Neuron (in vitro differentiated cells): ENCODE measurements at regions not wholly inside any gene's neighbourhood (a gene's known extent, or its start where the extent isn't known, plus 50 kb on each side); places are given as distances from the start of the nearest gene placed in this dataset.

ENCODE experiments used
- H2AFZ ChIP-seq: one replicate; pipeline ENCODE4 v1.6.1; 2013; ENCODE audit warnings: low read depth, mild to moderate bottlenecking, inconsistent platforms, low read length, moderate library complexity
- H3K27me3 ChIP-seq: one replicate; pipeline ENCODE4 v1.6.1; 2013; ENCODE audit warnings: low read length; ENCODE audit not compliant: insufficient read depth
- H3K36me3 ChIP-seq: one replicate; pipeline ENCODE4 v1.6.1; 2013; ENCODE audit warnings: low read length; ENCODE audit not compliant: insufficient read depth
- H3K4me1 ChIP-seq: one replicate; pipeline ENCODE4 v1.6.1; 2013; ENCODE audit warnings: low read length; ENCODE audit not compliant: insufficient read depth
- H3K4me3 ChIP-seq: 2 replicates; pipeline ENCODE4 v1.5.1; 2013; ENCODE audit warnings: mild to moderate bottlenecking, low read length, moderate library complexity
- H3K9me3 ChIP-seq: one replicate; pipeline ENCODE4 v1.6.1; 2013; ENCODE audit warnings: low read length

DNA sequence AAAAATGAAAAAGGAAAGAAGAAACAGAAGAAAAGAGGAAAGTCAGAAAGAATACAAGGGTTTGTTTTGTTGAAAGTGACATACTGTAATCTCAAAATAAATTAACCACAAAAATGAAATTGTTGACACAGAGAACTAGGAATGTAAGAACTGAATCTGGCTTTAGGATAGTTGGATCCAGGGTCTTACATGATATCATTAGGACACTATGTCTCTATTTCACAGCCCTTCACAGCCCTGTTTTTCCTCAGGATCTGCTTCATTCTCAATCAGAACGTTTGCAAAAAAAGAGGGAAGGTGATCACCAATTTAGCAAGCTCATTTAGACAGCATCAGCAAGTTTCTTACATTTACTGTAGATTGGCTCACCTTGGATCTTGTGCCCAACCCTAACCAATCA lies 188.5 kb upstream of the NREP start:
- Histone ChIP-seq H2AFZ (no peak overlapping the region), H3K4me1 (peaks cover 6% of the 10 kb centered on the region), H3K4me3 (no peak overlapping the region), H3K9me3 (no peaks in the 10 kb centered on the region), H3K36me3 (no peaks in the 10 kb centered on the region), H3K27me3 (no peaks in the 10 kb centered on the region)

DNA sequence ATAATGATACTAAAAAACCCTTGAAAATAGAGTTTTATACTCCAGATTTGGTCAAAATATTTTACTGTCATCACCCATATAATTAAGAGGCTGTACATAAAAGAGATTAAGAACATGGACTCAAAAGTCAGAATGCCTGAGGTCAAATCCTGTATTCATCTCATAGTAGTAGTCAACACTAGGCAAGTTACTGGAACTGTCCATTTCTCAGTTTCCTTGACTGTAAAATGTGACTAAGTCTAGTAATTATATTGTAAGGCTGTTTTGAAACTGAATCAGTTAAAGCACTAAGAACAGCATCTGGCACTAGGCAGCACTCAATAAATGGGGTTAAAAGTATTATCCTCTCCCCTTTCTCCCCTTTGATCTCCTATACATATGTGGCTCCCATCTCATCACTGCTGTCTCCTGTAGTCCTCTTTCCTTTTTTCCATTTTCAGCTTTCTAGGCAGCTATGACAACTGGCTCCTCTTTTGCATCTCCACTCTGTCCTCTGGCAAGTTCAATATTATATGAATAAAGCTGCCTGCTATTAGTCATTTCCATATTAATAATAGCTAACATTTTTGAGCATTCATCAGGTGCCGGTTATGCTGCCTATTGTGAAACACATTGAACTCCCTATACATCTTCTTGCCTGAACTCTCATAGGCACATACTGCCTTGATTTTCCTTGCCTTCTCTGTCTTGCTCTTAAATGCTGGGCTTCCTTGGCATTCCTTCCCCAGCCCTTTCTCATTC lies 185.8 kb upstream of the NREP start:
- no peaks in the 10 kb centered on the region for H3K27me3 ChIP-seq
- no peaks in the 10 kb centered on the region for H3K9me3 ChIP-seq
- no peak overlapping the region for H2AFZ ChIP-seq
- H3K4me1 ChIP-seq, result peaks cover 6% of the 10 kb centered on the region
- no peaks in the 10 kb centered on the region for H3K36me3 ChIP-seq
- H3K4me3 ChIP-seq, result no peak overlapping the region

DNA sequence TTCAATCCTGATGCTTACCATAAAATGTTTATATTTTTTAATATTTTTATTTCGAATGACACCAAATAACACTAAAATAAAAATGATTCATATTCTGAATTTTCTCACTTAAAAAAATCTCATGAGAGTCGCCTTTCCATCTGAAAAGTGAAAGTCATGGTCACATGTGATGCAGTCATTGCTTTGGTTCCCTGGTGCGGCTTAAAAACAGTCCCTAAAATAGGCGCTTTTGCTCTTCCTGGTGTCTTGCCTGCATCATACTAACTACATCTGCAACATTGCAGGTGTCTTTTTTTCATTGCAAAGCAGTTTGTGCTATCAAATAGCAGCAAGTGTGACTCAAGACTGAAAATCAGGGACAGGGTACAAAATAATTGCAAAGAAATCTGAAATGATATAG lies 185.2 kb upstream of the NREP start:
- Histone ChIP-seq H3K9me3 (no peaks in the 10 kb centered on the region), H3K36me3 (no peaks in the 10 kb centered on the region), H3K27me3 (no peaks in the 10 kb centered on the region), H3K4me3 (no peak overlapping the region), H2AFZ (no peak overlapping the region), H3K4me1 (peaks cover 6% of the 10 kb centered on the region)

DNA sequence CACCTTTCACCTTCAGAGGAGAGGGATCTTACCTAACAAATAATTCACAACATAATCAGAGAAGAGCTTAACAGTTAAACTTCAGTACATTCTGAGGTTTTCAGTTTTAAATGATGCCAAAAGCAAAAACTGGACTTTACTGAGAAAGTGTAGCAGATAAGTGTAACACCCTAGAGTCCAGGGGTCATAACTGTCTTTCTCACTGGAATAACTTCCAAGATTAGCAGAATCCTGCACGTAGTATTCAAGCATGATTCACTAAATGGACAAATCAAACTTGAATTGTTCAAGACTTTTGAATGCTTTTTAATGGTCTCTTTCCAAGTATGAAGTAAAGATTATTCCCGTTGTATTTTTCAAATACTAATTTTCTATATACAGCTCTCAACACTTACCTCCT lies 180.1 kb upstream of the NREP start:
- Histone ChIP-seq H2AFZ (no peak overlapping the region), H3K4me1 (no peaks in the 10 kb centered on the region), H3K27me3 (no peaks in the 10 kb centered on the region), H3K4me3 (no peak overlapping the region), H3K36me3 (no peaks in the 10 kb centered on the region), H3K9me3 (no peaks in the 10 kb centered on the region)

DNA sequence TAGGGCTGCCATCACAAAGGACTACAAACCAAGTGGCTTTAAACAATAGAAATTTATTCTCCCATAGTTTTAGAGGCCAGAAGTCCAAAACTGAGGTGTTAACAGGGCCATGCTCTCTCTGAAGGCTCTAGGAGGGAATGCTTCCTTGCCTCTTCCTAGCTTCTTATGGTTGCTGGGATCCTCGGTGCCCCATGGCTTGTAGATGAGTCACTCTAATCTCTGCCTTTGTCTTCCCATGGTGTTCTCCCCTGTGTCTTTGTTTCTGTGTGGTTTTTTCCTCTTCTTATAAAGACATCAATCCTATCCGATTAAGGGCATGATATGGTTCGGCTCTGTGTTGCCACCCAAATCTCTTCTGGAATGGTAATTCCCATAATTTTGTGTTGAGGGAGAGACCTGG lies 178.8 kb upstream of the NREP start:
- no peaks in the 10 kb centered on the region for H3K36me3 ChIP-seq
- H3K9me3 ChIP-seq, result no peaks in the 10 kb centered on the region
- H3K27me3 ChIP-seq, result no peaks in the 10 kb centered on the region
- H2AFZ ChIP-seq, result no peak overlapping the region
- no peak overlapping the region for H3K4me3 ChIP-seq
- no peaks in the 10 kb centered on the region for H3K4me1 ChIP-seq

DNA sequence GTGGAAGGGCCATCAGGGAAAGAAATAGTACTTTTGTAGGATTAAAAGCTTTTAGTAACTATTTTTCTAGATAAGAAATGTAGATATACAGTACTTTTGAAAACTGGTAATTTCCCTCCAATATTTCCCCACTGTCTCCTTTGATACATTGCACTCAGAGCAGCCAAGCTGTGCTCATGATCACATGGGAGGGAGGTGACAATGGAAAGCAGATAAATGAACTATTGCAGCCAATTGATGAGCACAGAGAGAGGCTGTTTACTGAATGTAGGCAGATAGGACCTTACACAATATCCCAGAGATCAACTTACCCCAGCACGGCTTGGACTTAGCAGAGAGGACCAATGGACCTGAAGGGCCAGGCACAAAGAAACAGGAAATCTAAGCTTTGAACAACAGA lies 178.0 kb upstream of the NREP start:
- H2AFZ ChIP-seq, result no peak overlapping the region
- H3K4me3 ChIP-seq, result no peak overlapping the region
- H3K36me3 ChIP-seq, result no peaks in the 10 kb centered on the region
- no peaks in the 10 kb centered on the region for H3K27me3 ChIP-seq
- H3K9me3 ChIP-seq, result no peaks in the 10 kb centered on the region
- no peaks in the 10 kb centered on the region for H3K4me1 ChIP-seq

DNA sequence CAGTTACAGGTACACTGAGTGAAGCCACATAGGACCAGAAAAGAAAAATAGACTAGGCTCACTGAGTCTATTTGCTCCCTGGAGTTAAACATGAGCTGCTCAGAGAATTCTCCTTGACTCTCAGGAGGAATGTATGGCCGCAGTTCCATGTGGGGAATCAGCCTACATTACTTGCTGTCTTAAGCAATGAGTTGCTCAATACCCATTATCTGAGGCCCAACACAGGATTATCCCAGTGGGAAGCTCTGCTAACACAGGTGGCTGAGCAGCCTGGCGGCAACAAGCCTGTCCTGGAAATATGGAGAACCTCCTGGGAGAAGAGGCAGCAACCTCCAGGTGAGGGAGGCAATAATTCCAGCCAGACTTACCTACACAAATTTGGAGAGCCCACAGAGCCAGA lies 177.5 kb upstream of the NREP start:
- Histone ChIP-seq H3K36me3 (no peaks in the 10 kb centered on the region), H2AFZ (no peak overlapping the region), H3K27me3 (no peaks in the 10 kb centered on the region), H3K9me3 (no peaks in the 10 kb centered on the region), H3K4me3 (no peak overlapping the region), H3K4me1 (no peaks in the 10 kb centered on the region)

DNA sequence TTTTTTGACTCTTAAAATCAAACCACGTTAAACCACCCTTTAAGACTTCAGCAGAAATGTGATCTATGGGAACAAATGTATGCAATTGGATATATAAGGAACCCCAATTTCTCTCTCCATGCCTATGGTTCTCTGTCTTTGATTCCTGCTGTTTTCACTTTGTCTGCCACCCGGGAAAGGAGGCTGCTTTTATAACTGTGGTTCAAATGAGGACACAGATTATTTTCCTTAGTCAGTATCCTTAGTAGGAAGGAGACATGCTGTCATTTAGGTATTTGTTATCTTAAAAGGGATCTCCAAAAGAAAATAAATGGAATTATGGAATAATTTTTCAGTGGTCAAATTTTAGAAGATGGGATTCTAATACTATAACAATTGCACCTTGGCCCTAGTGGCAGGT lies 176.1 kb upstream of the NREP start:
- Histone ChIP-seq H3K9me3 (no peaks in the 10 kb centered on the region), H3K4me1 (no peaks in the 10 kb centered on the region)

DNA sequence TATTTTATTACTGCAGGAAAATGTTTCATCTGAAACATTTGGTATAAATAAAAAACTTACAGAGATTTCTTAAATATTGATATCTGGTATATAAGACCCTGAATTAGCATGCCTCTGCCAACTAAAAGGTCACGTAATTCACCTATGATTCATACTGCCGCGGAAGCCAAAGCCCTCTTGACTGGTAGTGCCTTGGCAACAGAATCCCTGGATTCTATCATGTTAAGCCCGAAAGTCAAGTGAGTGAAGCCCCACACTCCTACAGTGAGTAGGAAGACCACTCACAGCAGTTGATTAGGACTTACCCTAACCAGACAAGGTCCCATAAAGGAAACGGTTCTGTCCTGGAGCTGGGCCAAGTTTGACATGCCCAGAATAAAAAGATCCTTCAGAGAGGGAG lies 175.6 kb upstream of the NREP start:
- no peaks in the 10 kb centered on the region for H3K27me3 ChIP-seq
- no peaks in the 10 kb centered on the region for H3K4me1 ChIP-seq
- H3K4me3 ChIP-seq, result no peak overlapping the region
- H3K36me3 ChIP-seq, result no peaks in the 10 kb centered on the region
- no peak overlapping the region for H2AFZ ChIP-seq
- no peaks in the 10 kb centered on the region for H3K9me3 ChIP-seq

More for the DNA sequence above, 176.1 kb upstream of the NREP start:
- Histone ChIP-seq H2AFZ (no peak overlapping the region), H3K27me3 (no peaks in the 10 kb centered on the region), H3K4me3 (no peak overlapping the region), H3K36me3 (no peaks in the 10 kb centered on the region)

DNA sequence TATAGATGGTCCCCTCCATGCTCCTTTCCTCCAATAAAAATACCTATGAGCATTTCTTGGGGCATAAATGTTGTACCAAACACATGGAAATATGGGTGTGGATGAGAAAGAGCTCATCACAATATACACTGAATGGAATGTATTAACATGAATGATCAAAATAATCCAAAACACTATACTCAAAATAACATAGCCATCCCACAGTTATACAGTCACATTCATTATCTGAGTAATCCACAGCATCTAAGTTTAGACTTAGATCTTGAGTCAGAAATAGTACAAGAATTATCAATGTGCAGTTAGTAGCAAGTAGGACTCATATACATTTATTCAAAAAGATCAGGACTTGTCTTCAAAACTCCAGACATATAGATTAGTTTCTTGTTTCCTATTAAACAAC lies 175.2 kb upstream of the NREP start:
- no peaks in the 10 kb centered on the region for H3K36me3 ChIP-seq
- H3K4me1 ChIP-seq, result no peaks in the 10 kb centered on the region
- H3K27me3 ChIP-seq, result no peaks in the 10 kb centered on the region
- H3K4me3 ChIP-seq, result no peak overlapping the region
- H2AFZ ChIP-seq, result no peak overlapping the region
- no peaks in the 10 kb centered on the region for H3K9me3 ChIP-seq

DNA sequence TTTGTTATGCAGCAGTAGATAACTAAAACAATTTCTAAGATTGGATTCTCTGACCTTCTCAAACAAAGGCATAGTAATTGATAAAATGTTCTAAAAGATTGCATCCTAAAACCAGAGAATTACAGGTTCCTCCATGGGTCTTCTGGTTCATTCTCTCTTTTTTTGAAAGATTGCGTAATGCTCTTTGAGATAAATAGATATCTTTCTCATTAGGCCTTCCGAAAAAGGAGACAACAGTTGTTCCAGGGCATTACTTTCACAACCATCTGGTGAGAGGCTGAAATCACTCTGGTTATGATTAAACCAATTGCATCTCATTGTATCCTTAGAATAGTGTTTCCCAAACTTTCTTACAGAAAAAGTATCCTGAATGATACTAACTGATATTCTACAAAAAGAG lies 174.7 kb upstream of the NREP start:
- no peaks in the 10 kb centered on the region for H3K36me3 ChIP-seq
- H3K27me3 ChIP-seq, result no peaks in the 10 kb centered on the region
- no peak overlapping the region for H2AFZ ChIP-seq
- H3K9me3 ChIP-seq, result no peaks in the 10 kb centered on the region
- no peaks in the 10 kb centered on the region for H3K4me1 ChIP-seq
- no peak overlapping the region for H3K4me3 ChIP-seq

DNA sequence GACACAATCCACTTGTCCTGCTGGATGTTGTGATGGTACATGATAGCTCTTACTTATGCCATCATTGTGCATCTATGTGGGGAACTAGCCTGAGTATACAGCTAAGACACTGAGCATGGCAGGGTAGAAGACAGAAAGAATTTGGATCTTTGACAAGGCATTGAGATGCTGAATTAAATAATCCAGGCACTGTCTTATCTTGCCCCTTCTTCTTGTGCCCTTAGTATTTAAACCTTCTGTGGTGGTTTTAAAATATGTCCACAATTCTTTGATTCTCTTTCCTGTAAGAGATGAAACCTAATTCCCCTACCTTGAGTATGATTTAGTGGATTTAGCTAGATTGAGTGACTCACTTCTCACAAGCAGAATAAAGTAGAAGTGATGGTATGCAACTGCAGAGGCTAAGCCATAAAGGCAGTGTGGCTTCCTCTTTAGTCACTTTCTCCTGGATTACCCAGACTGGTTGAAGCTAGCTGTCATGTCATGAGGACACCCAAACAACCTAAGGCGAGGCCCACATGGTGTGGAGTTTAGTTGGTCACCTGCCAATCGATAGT lies 174.0 kb upstream of the NREP start:
- H3K27me3 ChIP-seq, result no peaks in the 10 kb centered on the region
- H3K36me3 ChIP-seq, result no peaks in the 10 kb centered on the region
- H3K4me3 ChIP-seq, result no peak overlapping the region
- no peaks in the 10 kb centered on the region for H3K4me1 ChIP-seq
- no peak overlapping the region for H2AFZ ChIP-seq
- no peaks in the 10 kb centered on the region for H3K9me3 ChIP-seq

DNA sequence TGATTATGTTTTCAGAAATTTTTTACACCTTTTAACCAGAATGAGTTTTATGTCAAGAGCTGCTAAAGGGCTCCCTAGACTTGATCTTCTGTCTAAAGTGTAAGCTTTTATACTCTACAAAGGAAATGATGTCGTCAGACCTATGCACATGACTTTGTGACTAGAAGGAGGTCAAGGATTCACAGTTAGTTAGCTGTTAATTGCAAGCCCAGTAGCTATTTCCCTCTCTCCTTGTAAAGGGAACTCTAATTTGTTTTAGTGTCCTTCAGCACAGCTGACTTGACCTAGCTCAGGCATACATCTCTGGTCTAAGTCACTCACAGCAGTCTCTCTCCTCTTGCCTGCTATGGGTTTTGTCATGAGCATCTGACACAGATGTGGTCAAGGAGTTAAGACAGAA lies 173.5 kb upstream of the NREP start:
- H3K9me3 ChIP-seq, result no peaks in the 10 kb centered on the region
- H3K4me3 ChIP-seq, result no peak overlapping the region
- no peaks in the 10 kb centered on the region for H3K4me1 ChIP-seq
- no peaks in the 10 kb centered on the region for H3K27me3 ChIP-seq
- no peak overlapping the region for H2AFZ ChIP-seq
- no peaks in the 10 kb centered on the region for H3K36me3 ChIP-seq

DNA sequence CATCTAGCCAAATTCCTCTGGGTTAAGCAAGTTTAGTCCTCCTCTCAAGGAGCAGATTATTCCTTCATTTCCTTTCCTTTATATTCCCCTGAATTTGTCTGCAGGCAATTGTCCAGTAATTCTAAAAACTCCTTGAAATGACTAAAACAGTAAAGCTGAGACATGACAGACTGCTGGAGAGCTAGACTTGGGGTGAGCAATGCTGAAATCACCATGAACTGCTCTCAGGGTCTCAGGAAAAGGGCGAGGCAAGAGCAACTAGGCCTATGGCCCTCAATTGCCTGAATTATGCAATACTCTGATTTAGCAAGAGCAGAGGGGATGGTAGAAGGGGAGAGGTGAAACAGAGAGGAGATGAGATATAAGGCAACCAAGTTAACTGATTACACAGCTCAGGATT lies 172.9 kb upstream of the NREP start:
- H3K9me3 ChIP-seq, result no peaks in the 10 kb centered on the region
- no peak overlapping the region for H2AFZ ChIP-seq
- H3K4me1 ChIP-seq, result no peaks in the 10 kb centered on the region
- no peak overlapping the region for H3K4me3 ChIP-seq
- no peaks in the 10 kb centered on the region for H3K36me3 ChIP-seq
- H3K27me3 ChIP-seq, result no peaks in the 10 kb centered on the region
